ENCODE measurements at regions not wholly inside any gene's neighbourhood (a gene's known extent, or its start where the extent isn't known, plus 50 kb on each side); places are given as distances from the start of the nearest gene placed in this dataset.

DNA sequence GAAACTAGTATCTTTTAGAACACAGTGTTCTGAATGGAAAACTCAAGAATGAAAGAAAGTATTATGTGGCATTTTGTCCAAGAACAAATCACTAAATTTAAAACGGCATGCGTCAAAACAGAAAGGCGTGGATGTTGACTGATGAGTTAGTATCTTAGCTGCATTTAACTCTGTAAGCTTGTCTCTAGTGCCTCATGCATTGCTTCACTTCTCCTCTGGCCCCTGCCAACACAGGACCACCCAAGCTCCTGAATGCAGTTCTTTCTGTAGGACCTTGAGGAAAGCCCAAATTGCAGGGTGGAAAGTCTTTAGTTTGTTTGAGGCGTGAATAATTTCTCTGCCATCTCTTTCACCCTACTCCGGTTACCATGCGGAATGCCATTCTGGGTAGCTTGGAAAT is 632.2 kb downstream of the COL12A1 start:
- TF ChIP-seq, protein P1, sequence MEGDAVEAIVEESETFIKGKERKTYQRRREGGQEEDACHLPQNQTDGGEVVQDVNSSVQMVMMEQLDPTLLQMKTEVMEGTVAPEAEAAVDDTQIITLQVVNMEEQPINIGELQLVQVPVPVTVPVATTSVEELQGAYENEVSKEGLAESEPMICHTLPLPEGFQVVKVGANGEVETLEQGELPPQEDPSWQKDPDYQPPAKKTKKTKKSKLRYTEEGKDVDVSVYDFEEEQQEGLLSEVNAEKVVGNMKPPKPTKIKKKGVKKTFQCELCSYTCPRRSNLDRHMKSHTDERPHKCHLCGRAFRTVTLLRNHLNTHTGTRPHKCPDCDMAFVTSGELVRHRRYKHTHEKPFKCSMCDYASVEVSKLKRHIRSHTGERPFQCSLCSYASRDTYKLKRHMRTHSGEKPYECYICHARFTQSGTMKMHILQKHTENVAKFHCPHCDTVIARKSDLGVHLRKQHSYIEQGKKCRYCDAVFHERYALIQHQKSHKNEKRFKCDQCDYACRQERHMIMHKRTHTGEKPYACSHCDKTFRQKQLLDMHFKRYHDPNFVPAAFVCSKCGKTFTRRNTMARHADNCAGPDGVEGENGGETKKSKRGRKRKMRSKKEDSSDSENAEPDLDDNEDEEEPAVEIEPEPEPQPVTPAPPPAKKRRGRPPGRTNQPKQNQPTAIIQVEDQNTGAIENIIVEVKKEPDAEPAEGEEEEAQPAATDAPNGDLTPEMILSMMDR (IDR thresholded peaks at IDR 0.05 in 8 of 11, conservative IDR thresholded peaks at IDR 0.05 in 3 of 11) = no peak
- TF ChIP-seq POLR2AphosphoS5 (IDR thresholded peaks at IDR 0.05) = no peak
